Nephron progenitor cell (in vitro differentiated cells): ENCODE measurements at regions not wholly inside any gene's neighbourhood (a gene's known extent, or its start where the extent isn't known, plus 50 kb on each side); places are given as distances from the start of the nearest gene placed in this dataset.

Experiments
- DNase-seq: peaks from one replicate; pipeline ENCODE4 v3.0.0; 2021
- H3K27ac Mint-ChIP-seq: 2 replicates; pipeline ENCODE4 v1.8.0; 2021; ENCODE audit warnings: mild to moderate bottlenecking, moderate library complexity, mixed read lengths
- H3K27me3 Mint-ChIP-seq: 2 replicates; pipeline ENCODE4 v1.8.0; 2021; ENCODE audit warnings: mild to moderate bottlenecking, low read depth, mixed read lengths; ENCODE audit not compliant: poor library complexity
- H3K36me3 Mint-ChIP-seq: 2 replicates; pipeline ENCODE4 v1.8.0; 2021; ENCODE audit warnings: low read depth, mixed read lengths
- H3K4me1 Mint-ChIP-seq: 2 replicates; pipeline ENCODE4 v1.8.0; 2021; ENCODE audit warnings: mixed read lengths
- H3K4me3 Mint-ChIP-seq: 2 replicates; pipeline ENCODE4 v1.8.0; 2021; ENCODE audit warnings: mild to moderate bottlenecking, moderate library complexity, mixed read lengths
- H3K9me3 Mint-ChIP-seq: 2 replicates; pipeline ENCODE4 v1.8.0; 2021; ENCODE audit warnings: mild to moderate bottlenecking, moderate library complexity, mixed read lengths
- TF ChIP-seq, protein P1 (sequence below): fragments of 200-600 bp; sonication (generic); IDR thresholded peaks from 2 replicates; pipeline ENCODE4 v1.5.0; 2021; ENCODE audit warnings: antibody characterized with exemption

DNA sequence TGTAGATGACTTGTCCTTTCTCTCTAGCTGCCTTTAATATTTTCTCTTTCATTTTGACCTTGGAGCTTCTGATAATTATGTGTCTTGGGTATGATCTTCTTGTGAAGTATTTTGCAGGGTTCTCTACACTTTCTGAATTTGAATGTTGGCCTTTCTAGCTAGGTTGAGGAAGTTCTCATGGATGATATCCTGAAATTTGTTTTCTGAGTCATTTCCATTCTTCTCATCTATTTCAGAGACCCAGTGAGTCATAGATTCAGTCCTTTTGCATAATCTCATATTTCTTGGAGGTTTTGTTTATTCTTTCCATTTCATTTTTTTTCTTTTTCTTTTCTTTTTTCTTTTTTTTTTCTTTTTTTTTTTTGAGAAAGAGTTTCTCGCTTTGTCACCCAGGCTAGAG lies 585.7 kb upstream of the PABPC4L start:
- no peaks in the 10 kb centered on the region for H3K4me1 Mint-ChIP-seq
- peaks cover 12% of the 10 kb centered on the region for H3K9me3 Mint-ChIP-seq
- DNase-seq = no peak
- no peak overlapping the region for H3K27ac Mint-ChIP-seq
- H3K4me3 Mint-ChIP-seq = no peak overlapping the region
- H3K36me3 Mint-ChIP-seq = no peaks in the 10 kb centered on the region
- no peaks in the 10 kb centered on the region for H3K27me3 Mint-ChIP-seq
- TF ChIP-seq, protein P1, sequence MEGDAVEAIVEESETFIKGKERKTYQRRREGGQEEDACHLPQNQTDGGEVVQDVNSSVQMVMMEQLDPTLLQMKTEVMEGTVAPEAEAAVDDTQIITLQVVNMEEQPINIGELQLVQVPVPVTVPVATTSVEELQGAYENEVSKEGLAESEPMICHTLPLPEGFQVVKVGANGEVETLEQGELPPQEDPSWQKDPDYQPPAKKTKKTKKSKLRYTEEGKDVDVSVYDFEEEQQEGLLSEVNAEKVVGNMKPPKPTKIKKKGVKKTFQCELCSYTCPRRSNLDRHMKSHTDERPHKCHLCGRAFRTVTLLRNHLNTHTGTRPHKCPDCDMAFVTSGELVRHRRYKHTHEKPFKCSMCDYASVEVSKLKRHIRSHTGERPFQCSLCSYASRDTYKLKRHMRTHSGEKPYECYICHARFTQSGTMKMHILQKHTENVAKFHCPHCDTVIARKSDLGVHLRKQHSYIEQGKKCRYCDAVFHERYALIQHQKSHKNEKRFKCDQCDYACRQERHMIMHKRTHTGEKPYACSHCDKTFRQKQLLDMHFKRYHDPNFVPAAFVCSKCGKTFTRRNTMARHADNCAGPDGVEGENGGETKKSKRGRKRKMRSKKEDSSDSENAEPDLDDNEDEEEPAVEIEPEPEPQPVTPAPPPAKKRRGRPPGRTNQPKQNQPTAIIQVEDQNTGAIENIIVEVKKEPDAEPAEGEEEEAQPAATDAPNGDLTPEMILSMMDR = no peak

DNA sequence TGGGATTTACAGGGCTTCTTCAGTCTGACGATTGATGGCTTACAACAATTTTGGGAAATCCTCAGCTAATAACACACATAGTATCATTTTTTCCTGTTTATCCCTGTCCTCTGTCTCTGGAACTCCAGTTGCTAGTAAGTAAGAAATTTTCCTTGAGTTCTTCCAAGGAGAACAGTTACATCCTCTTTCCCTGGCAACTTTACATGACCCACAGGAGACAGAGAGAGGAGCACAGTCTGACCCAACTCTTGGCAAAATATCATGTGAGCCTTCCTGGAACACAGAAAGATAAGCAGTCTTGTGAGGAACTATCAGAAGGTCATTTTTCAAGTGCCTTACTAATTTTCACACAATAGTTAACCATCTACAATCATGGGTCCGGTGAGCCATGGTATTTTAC lies 578.7 kb upstream of the PABPC4L start:
- no peaks in the 10 kb centered on the region for H3K4me1 Mint-ChIP-seq
- H3K27ac Mint-ChIP-seq = no peak overlapping the region
- DNase-seq = no peak
- H3K27me3 Mint-ChIP-seq = no peaks in the 10 kb centered on the region
- no peaks in the 10 kb centered on the region for H3K36me3 Mint-ChIP-seq
- H3K4me3 Mint-ChIP-seq = no peak overlapping the region
- TF ChIP-seq, protein P1 = no peak
- peaks cover 9% of the 10 kb centered on the region for H3K9me3 Mint-ChIP-seq

- no peak for DNase-seq
- H3K36me3 Mint-ChIP-seq = no peaks in the 10 kb centered on the region
- no peaks in the 10 kb centered on the region for H3K9me3 Mint-ChIP-seq
- H3K27me3 Mint-ChIP-seq = no peaks in the 10 kb centered on the region
- H3K27ac Mint-ChIP-seq = no peak overlapping the region
- no peaks in the 10 kb centered on the region for H3K4me1 Mint-ChIP-seq
- no peak overlapping the region for H3K4me3 Mint-ChIP-seq
- TF ChIP-seq, protein P1 = no peak
Measured at GRCh38 chr4:134777606-134778005, 576.0 kb upstream of the PABPC4L start.

- TF ChIP-seq, protein P1 = no peak
- H3K9me3 Mint-ChIP-seq = no peaks in the 10 kb centered on the region
- no peak overlapping the region for H3K4me3 Mint-ChIP-seq
- no peaks in the 10 kb centered on the region for H3K4me1 Mint-ChIP-seq
- no peak for DNase-seq
- no peak overlapping the region for H3K27ac Mint-ChIP-seq
- H3K36me3 Mint-ChIP-seq = no peaks in the 10 kb centered on the region
- no peaks in the 10 kb centered on the region for H3K27me3 Mint-ChIP-seq
Measured at GRCh38 chr4:134773497-134774000, 572.0 kb upstream of the PABPC4L start.

DNA sequence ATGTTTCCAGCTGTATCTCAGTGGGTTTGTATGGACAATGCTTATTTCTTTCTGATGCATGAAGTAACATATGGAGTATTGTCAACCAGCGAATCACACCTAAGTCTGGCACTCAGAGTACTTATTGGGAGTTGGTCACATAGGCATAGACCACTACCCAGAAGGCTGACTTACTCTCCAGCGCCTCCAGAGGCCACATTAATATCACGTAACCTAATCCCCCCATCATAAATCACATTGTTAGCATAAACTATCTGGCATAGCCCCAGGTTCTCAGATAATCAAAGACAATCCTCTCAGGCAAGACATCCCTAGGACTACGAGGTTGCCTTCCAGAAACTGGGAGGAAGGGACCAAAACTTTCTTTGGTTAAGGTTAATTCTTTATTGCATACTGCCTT lies 560.5 kb upstream of the PABPC4L start:
- H3K27me3 Mint-ChIP-seq = no peaks in the 10 kb centered on the region
- DNase-seq = peak; percentile 9
- no peaks in the 10 kb centered on the region for H3K4me1 Mint-ChIP-seq
- no peaks in the 10 kb centered on the region for H3K9me3 Mint-ChIP-seq
- no peaks in the 10 kb centered on the region for H3K36me3 Mint-ChIP-seq
- TF ChIP-seq, protein P1 = peak; percentile 28
- no peak overlapping the region for H3K4me3 Mint-ChIP-seq
- H3K27ac Mint-ChIP-seq = no peak overlapping the region

DNA sequence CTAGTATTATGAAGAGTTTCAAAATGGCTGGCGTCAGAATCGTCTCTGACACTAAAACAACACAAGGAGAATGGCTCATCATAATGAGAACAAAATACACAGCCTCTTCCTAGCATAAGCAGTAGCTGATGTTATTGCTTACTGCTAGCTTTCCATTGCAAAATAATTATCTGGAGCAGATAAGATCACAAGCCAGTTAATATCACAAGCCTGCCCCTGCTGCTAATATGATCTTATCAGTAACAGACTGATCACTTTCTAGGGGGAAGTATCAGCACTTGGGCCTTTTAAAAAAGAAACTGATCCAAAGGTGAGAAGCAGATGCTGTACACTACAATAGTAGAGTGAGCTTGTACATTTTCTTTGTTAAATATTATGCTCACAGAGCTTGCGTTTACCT lies 554.8 kb upstream of the PABPC4L start:
- TF ChIP-seq, protein P1 = no peak
- Mint-ChIP-seq H3K27me3 (no peaks in the 10 kb centered on the region), H3K9me3 (no peaks in the 10 kb centered on the region), H3K36me3 (no peaks in the 10 kb centered on the region), H3K27ac (no peak overlapping the region), H3K4me1 (no peaks in the 10 kb centered on the region), H3K4me3 (no peak overlapping the region)
- no peak for DNase-seq
